ENCODE measurements at regions not wholly inside any gene's neighbourhood (a gene's known extent, or its start where the extent isn't known, plus 50 kb on each side); places are given as distances from the start of the nearest gene placed in this dataset.
"Not testable (repeated sequence)": the region's sequence is repeated elsewhere in the genome, so short reads cannot be mapped to it uniquely, and the experiment has no call there.

DNA sequence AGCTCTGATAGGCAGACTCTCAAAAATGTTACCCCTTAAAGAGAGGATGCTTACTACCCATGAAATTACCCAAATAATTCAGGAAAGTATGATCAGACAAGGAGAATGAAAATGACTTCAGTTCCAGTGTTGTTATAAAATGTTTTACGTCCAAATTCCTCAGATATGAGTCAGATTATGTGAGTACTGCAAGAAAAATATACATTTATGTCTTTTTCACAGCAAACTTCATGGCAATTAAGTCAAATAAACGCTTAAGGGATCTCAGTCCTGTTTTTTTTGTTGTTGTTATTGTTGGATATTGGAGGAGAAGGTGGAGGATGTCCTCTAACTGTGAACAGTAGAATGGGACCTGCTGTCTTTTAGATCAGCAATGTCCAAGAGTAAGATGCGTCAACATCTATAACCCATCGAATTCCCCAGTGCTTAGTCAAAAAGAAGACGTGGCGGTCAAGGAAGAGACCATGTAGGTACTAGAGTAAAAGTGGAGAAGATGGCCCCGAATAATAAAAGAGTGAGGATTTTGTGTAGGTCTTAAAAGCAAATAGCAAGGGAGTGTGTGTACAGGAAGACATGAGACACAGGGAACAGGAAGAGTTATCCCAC, 215.4 kb upstream of the IRS2 start:
- Histone ChIP-seq H3K4me3 (ENCODE audit: low read length) (no peak overlapping the region), H3K9ac (ENCODE audit: low read length) (no peak overlapping the region), H3K27ac (ENCODE audit: low read length) (no peak overlapping the region), H3K36me3 (ENCODE audit: control insufficient read depth, low read depth, low read length) (no peaks in the 10 kb centered on the region), H3K27me3 (ENCODE audit: control insufficient read depth, insufficient read depth, low read length) (no peaks in the 10 kb centered on the region), H3K4me1 (ENCODE audit: control insufficient read depth, low read depth, low read length) (no peaks in the 10 kb centered on the region), H3K9me3 (ENCODE audit: control insufficient read depth, low read depth, low read length) (no peaks in the 10 kb centered on the region)

DNA sequence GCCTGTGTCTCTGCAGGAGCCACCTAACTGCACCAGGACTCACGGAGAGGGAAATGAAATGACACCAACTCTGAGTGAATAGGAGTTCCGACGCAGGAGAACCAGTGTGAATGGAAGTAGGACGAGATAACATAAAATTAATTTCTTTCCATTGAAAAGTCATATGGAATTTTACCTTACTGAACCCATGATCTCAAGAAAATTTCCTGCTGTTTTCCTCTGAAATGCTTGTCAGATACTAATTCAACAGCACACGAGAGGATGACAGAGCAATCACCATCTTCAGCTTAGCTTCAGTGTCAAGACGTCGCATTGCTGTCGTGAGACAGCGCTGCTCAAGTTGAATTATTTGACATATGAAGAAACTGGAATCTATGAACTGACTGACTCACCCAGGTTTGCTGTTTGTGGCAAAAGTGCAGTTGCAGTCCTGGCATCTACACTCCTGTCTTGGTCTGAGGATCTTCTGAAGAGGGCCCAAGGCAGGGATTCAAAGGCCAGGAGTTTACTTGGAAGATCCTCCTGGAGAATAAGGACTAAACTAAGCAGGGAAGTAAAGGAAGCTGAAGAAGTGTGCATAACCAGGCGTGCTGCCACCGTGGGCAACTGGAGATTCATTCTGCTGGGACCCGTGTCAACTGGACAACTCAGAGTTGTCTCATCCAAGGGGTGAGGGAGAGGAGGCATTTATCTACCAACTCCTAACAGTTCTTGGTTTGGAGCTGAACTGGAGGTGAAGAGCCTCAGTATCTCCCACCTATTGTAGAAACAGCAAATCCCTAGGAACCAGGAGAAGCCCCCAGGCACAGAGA, 214.4 kb upstream of the IRS2 start:
- Histone ChIP-seq H3K4me3 (ENCODE audit: low read length) (no peak overlapping the region), H3K9me3 (ENCODE audit: control insufficient read depth, low read depth, low read length) (no peaks in the 10 kb centered on the region), H3K9ac (ENCODE audit: low read length) (no peak overlapping the region), H3K4me1 (ENCODE audit: control insufficient read depth, low read depth, low read length) (no peaks in the 10 kb centered on the region), H3K27me3 (ENCODE audit: control insufficient read depth, insufficient read depth, low read length) (no peaks in the 10 kb centered on the region), H3K27ac (ENCODE audit: low read length) (no peak overlapping the region), H3K36me3 (ENCODE audit: control insufficient read depth, low read depth, low read length) (no peaks in the 10 kb centered on the region)

DNA sequence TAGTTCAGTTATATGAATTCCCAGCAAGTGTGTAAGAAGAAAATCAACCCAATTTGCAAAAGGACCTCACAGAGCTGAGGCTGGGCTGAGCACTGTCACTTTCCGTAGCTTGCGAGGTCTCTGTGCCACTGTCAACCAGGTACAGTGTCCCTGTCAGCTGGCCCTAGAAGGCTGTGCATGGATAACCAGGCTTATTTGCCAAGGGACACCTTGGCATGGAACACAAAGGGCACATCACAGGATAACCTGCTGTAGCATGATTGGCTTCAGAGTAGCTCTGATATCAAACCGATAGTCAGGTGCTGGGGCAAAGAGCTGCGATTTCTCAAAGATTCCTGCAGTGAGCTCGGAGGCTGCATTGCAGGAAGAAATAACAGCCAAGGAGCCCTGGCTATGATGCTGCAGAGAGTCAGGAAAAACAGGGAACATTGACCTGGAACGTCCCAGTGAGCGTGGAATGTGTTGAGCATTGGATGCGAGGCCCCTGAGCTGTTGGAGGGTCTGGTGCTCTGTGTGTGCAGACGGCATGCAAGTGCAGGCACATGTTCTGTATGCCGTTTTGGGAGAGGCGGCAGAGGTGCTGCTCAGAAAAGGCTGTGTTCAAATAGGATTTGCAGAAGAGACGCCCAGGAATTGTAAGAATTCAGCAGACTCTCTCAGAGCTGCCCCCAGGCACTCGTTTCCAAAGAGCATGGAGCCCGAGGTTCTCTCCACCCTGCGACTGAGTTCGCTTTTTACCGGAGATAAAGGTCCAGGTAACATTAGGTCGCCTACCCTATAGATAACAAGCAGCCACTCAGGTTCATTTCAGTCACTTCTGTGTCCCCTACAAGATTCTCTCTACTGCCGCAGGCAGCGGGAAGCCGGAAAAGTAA, 213.5 kb upstream of the IRS2 start:
- H3K9me3 ChIP-seq (ENCODE audit: control insufficient read depth, low read depth, low read length): no peaks in the 10 kb centered on the region
- no peak overlapping the region for H3K9ac ChIP-seq (ENCODE audit: low read length)
- no peak overlapping the region for H3K4me3 ChIP-seq (ENCODE audit: low read length)
- H3K27me3 ChIP-seq (ENCODE audit: control insufficient read depth, insufficient read depth, low read length): no peaks in the 10 kb centered on the region
- H3K36me3 ChIP-seq (ENCODE audit: control insufficient read depth, low read depth, low read length): no peaks in the 10 kb centered on the region
- no peak overlapping the region for H3K27ac ChIP-seq (ENCODE audit: low read length)
- no peaks in the 10 kb centered on the region for H3K4me1 ChIP-seq (ENCODE audit: control insufficient read depth, low read depth, low read length)

- Histone ChIP-seq H3K36me3 (ENCODE audit: control insufficient read depth, low read depth, low read length) (no peaks in the 10 kb centered on the region), H3K4me1 (ENCODE audit: control insufficient read depth, low read depth, low read length) (no peaks in the 10 kb centered on the region), H3K9ac (ENCODE audit: low read length) (no peak overlapping the region), H3K4me3 (ENCODE audit: low read length) (no peak overlapping the region), H3K9me3 (ENCODE audit: control insufficient read depth, low read depth, low read length) (no peaks in the 10 kb centered on the region), H3K27me3 (ENCODE audit: control insufficient read depth, insufficient read depth, low read length) (no peaks in the 10 kb centered on the region), H3K27ac (ENCODE audit: low read length) (no peak overlapping the region)
Measured at GRCh38 chr13:109998684-109999533, 212.5 kb upstream of the IRS2 start.

- Histone ChIP-seq H3K9ac (ENCODE audit: low read length) (no peak overlapping the region), H3K27me3 (ENCODE audit: control insufficient read depth, insufficient read depth, low read length) (no peaks in the 10 kb centered on the region), H3K4me3 (ENCODE audit: low read length) (no peak overlapping the region), H3K9me3 (ENCODE audit: control insufficient read depth, low read depth, low read length) (no peaks in the 10 kb centered on the region), H3K4me1 (ENCODE audit: control insufficient read depth, low read depth, low read length) (no peaks in the 10 kb centered on the region), H3K27ac (ENCODE audit: low read length) (no peak overlapping the region), H3K36me3 (ENCODE audit: control insufficient read depth, low read depth, low read length) (no peaks in the 10 kb centered on the region)
Measured at GRCh38 chr13:109998037-109998436, 211.7 kb upstream of the IRS2 start.

GRCh38 chr13:109997056-109997595, 210.7 kb upstream of the IRS2 start:
- not testable (repeated sequence) for H3K4me3 ChIP-seq (ENCODE audit: low read length); H3K4me1 ChIP-seq (ENCODE audit: control insufficient read depth, low read depth, low read length); H3K27ac ChIP-seq (ENCODE audit: low read length); H3K9me3 ChIP-seq (ENCODE audit: control insufficient read depth, low read depth, low read length); H3K9ac ChIP-seq (ENCODE audit: low read length); H3K27me3 ChIP-seq (ENCODE audit: control insufficient read depth, insufficient read depth, low read length); H3K36me3 ChIP-seq (ENCODE audit: control insufficient read depth, low read depth, low read length)

DNA sequence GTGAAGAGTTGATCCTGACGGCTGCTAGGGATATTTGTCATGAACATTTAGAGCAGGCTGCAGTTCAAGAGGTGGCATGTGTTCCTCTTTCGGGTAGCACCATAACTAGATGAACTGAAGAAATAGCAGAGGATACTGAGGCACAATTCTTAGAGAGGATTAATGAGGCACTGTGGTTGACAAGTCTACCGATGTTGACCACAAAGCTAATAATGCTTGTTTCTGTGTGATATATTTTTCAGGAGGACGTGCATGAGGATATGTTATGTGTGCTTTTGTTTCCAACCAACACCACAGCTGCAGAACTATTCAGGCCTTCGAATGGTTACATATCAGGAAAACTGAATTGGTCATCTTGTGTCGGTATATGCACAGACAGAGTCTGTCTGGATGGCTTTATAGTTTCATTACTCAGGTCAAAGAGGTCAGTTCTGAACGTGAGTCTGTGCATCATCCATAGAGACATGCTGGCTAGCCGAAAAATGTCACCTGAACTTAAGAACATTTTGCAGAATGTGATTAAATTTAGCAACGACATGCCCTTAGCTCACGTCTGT, 210.1 kb upstream of the IRS2 start:
- no peak overlapping the region for H3K9ac ChIP-seq (ENCODE audit: low read length)
- no peak overlapping the region for H3K4me3 ChIP-seq (ENCODE audit: low read length)
- no peaks in the 10 kb centered on the region for H3K9me3 ChIP-seq (ENCODE audit: control insufficient read depth, low read depth, low read length)
- H3K36me3 ChIP-seq (ENCODE audit: control insufficient read depth, low read depth, low read length): no peaks in the 10 kb centered on the region
- no peaks in the 10 kb centered on the region for H3K4me1 ChIP-seq (ENCODE audit: control insufficient read depth, low read depth, low read length)
- no peaks in the 10 kb centered on the region for H3K27me3 ChIP-seq (ENCODE audit: control insufficient read depth, insufficient read depth, low read length)
- H3K27ac ChIP-seq (ENCODE audit: low read length): no peak overlapping the region

- no peak overlapping the region for H3K27ac ChIP-seq (ENCODE audit: low read length)
- H3K4me3 ChIP-seq (ENCODE audit: low read length): no peak overlapping the region
- no peaks in the 10 kb centered on the region for H3K36me3 ChIP-seq (ENCODE audit: control insufficient read depth, low read depth, low read length)
- H3K4me1 ChIP-seq (ENCODE audit: control insufficient read depth, low read depth, low read length): no peaks in the 10 kb centered on the region
- H3K9me3 ChIP-seq (ENCODE audit: control insufficient read depth, low read depth, low read length): no peaks in the 10 kb centered on the region
- H3K27me3 ChIP-seq (ENCODE audit: control insufficient read depth, insufficient read depth, low read length): no peaks in the 10 kb centered on the region
- H3K9ac ChIP-seq (ENCODE audit: low read length): no peak overlapping the region
Measured at GRCh38 chr13:109995578-109995977, 209.2 kb upstream of the IRS2 start.

DNA sequence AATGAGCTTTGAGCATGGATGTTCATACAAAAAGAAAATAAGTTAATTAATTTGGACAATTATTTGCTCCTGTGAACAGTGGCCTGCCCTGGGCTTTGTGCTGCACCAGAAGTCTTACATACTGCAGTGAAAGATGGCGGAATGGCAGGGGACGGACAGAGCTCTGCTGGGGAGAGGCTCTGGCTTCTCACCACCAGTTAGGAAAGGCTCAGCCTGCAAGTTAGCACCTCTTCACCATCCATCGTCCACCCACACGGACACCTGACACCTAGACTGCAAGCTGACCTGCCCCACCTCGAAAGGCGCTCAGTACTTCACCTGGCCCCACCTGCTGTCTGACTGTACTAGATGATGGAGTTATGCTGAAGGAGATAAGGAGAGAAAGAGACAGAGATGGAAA, 203.9 kb upstream of the IRS2 start:
- H3K9me3 ChIP-seq (ENCODE audit: control insufficient read depth, low read depth, low read length): no peaks in the 10 kb centered on the region
- H3K27ac ChIP-seq (ENCODE audit: low read length): no peak overlapping the region

GRCh38 chr13:109989686-109990085, 203.3 kb upstream of the IRS2 start:
- Histone ChIP-seq H3K36me3 (ENCODE audit: control insufficient read depth, low read depth, low read length) (no peaks in the 10 kb centered on the region), H3K27me3 (ENCODE audit: control insufficient read depth, insufficient read depth, low read length) (no peaks in the 10 kb centered on the region), H3K9ac (ENCODE audit: low read length) (no peak overlapping the region), H3K9me3 (ENCODE audit: control insufficient read depth, low read depth, low read length) (no peaks in the 10 kb centered on the region), H3K4me1 (ENCODE audit: control insufficient read depth, low read depth, low read length) (no peaks in the 10 kb centered on the region), H3K4me3 (ENCODE audit: low read length) (no peak overlapping the region), H3K27ac (ENCODE audit: low read length) (no peak overlapping the region)

More for the DNA sequence above, 203.9 kb upstream of the IRS2 start:
- no peak overlapping the region for H3K9ac ChIP-seq (ENCODE audit: low read length)
- no peaks in the 10 kb centered on the region for H3K27me3 ChIP-seq (ENCODE audit: control insufficient read depth, insufficient read depth, low read length)
- H3K4me1 ChIP-seq (ENCODE audit: control insufficient read depth, low read depth, low read length): no peaks in the 10 kb centered on the region
- H3K4me3 ChIP-seq (ENCODE audit: low read length): no peak overlapping the region
- H3K36me3 ChIP-seq (ENCODE audit: control insufficient read depth, low read depth, low read length): no peaks in the 10 kb centered on the region
